OCI-LY3 (cell line): ENCODE measurements at regions not wholly inside any gene's neighbourhood (a gene's known extent, or its start where the extent isn't known, plus 50 kb on each side); places are given as distances from the start of the nearest gene placed in this dataset.

Source experiments
- EZH2phosphoT487 ChIP-seq: fragments of 200-600 bp; shearing (Covaris generic); IDR thresholded peaks from 2 replicates; pipeline ENCODE4 v1.6.1; 2018; ENCODE audit warnings: antibody characterized with exemption, mixed run types, low read depth
- TF ChIP-seq, protein P1 (sequence below): fragments of 200-600, 300-600 bp; sonication (generic); IDR thresholded peaks from 2 replicates; pipeline ENCODE4 v1.5.1; 2014; ENCODE audit warnings: antibody characterized with exemption, low read length, low read depth

- TF ChIP-seq, protein P1, sequence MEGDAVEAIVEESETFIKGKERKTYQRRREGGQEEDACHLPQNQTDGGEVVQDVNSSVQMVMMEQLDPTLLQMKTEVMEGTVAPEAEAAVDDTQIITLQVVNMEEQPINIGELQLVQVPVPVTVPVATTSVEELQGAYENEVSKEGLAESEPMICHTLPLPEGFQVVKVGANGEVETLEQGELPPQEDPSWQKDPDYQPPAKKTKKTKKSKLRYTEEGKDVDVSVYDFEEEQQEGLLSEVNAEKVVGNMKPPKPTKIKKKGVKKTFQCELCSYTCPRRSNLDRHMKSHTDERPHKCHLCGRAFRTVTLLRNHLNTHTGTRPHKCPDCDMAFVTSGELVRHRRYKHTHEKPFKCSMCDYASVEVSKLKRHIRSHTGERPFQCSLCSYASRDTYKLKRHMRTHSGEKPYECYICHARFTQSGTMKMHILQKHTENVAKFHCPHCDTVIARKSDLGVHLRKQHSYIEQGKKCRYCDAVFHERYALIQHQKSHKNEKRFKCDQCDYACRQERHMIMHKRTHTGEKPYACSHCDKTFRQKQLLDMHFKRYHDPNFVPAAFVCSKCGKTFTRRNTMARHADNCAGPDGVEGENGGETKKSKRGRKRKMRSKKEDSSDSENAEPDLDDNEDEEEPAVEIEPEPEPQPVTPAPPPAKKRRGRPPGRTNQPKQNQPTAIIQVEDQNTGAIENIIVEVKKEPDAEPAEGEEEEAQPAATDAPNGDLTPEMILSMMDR: no peak
- TF ChIP-seq EZH2phosphoT487: no peak
Observed at GRCh38 chr2:75799859-75800258, 89.1 kb upstream of the GCFC2 start.
